ENCODE measurements at regions not wholly inside any gene's neighbourhood (a gene's known extent, or its start where the extent isn't known, plus 50 kb on each side); places are given as distances from the start of the nearest gene placed in this dataset.

DNA sequence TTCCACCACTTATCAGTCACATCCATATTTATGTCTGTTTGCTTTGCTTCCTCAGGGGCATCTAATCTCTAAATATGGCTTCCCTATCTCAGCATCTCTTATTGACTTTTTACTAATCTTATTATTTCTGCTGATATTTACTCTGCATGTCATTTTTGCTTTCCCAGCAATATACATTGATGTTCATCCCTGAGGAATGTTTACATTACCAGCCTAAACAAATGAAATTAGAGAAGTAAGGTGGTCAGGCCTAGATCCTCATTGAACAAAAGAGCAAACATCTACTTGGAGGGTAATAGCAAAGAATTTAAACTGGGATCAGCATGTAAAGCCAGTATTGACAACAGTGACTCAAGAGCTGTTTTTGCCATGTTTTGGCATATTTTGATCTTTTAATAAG is 546.4 kb downstream of the MMUT start:
- no peak overlapping the region for H3K4me3 ChIP-seq (ENCODE audit: low read depth in 1 of 5, low read length in 5 of 5)
- H3K27ac ChIP-seq (ENCODE audit: low read depth, low read length) = no peak overlapping the region
- H3K4me1 ChIP-seq (ENCODE audit: control insufficient read depth in 5 of 5, insufficient read depth in 5 of 5, low read length in 5 of 5) = no peaks in the 10 kb centered on the region
- H3K36me3 ChIP-seq (ENCODE audit: control insufficient read depth in 5 of 5, insufficient read depth in 5 of 5, low read length in 5 of 5) = no peaks in the 10 kb centered on the region
- H3K9ac ChIP-seq (ENCODE audit: low read length in 5 of 5) = no peak overlapping the region
- peaks cover 0 to 4% (median 0%) of the 10 kb centered on the region in 5 donors for H3K9me3 ChIP-seq (ENCODE audit: control insufficient read depth in 5 of 5, low read length in 5 of 5)
- no peaks in the 10 kb centered on the region for H3K27me3 ChIP-seq (ENCODE audit: control insufficient read depth in 5 of 5, insufficient read depth in 4 of 5, low read length in 5 of 5)

DNA sequence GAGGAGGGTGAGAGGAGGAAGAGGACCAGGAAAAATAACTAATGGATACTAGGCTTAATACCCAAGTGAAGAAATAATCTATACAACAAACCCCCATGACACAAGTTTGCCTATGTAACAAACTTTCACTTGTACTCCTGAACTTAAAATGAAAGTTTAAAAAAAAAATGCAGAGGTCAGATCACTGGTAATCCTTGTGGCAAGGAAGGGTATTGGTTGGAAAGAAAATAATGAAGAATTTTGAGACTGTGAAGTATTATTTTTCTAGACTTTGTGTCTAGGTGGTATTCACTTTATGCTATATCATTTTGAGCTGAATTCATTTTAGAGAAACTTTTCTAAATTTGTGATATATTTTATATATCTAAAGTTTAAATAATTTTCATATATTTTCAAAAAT is 547.5 kb downstream of the MMUT start:
- Histone ChIP-seq H3K27ac (ENCODE audit: low read depth, low read length) (no peak overlapping the region), H3K36me3 (ENCODE audit: control insufficient read depth in 5 of 5, insufficient read depth in 5 of 5, low read length in 5 of 5) (no peaks in the 10 kb centered on the region), H3K27me3 (ENCODE audit: control insufficient read depth in 5 of 5, insufficient read depth in 4 of 5, low read length in 5 of 5) (no peaks in the 10 kb centered on the region), H3K4me1 (ENCODE audit: control insufficient read depth in 5 of 5, insufficient read depth in 5 of 5, low read length in 5 of 5) (no peaks in the 10 kb centered on the region), H3K4me3 (ENCODE audit: low read depth in 1 of 5, low read length in 5 of 5) (no peak overlapping the region), H3K9me3 (ENCODE audit: control insufficient read depth in 5 of 5, low read length in 5 of 5) (peaks cover 0 to 4% (median 0%) of the 10 kb centered on the region in 5 donors), H3K9ac (ENCODE audit: low read length in 5 of 5) (no peak overlapping the region)

DNA sequence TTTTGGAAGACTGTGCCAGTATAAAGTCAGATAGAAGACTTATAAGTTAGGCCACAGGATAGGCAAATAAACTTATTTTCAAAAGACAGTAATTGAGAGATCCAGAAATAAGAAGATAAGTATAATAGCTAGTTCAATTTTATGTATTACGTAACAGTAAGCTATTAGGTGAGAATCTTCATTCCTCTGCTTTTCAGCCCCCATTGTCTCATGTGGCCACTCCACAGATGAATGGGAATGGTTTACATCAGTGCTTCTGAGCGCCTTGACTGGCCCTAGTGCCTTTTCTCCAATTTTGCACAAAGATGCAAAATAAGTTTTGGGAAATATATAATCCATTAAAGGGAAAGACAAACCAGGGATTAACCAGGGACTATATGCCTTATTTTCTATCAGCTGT is 550.5 kb downstream of the MMUT start:
- no peak overlapping the region for H3K4me3 ChIP-seq (ENCODE audit: low read depth in 1 of 5, low read length in 5 of 5)
- H3K4me1 ChIP-seq (ENCODE audit: control insufficient read depth in 5 of 5, insufficient read depth in 5 of 5, low read length in 5 of 5) = no peaks in the 10 kb centered on the region
- no peak overlapping the region for H3K9ac ChIP-seq (ENCODE audit: low read length in 5 of 5)
- H3K27ac ChIP-seq (ENCODE audit: low read depth, low read length) = no peak overlapping the region
- no peaks in the 10 kb centered on the region for H3K27me3 ChIP-seq (ENCODE audit: control insufficient read depth in 5 of 5, insufficient read depth in 4 of 5, low read length in 5 of 5)
- no peaks in the 10 kb centered on the region for H3K36me3 ChIP-seq (ENCODE audit: control insufficient read depth in 5 of 5, insufficient read depth in 5 of 5, low read length in 5 of 5)
- peaks cover 0 to 4% (median 0%) of the 10 kb centered on the region in 5 donors for H3K9me3 ChIP-seq (ENCODE audit: control insufficient read depth in 5 of 5, low read length in 5 of 5)

DNA sequence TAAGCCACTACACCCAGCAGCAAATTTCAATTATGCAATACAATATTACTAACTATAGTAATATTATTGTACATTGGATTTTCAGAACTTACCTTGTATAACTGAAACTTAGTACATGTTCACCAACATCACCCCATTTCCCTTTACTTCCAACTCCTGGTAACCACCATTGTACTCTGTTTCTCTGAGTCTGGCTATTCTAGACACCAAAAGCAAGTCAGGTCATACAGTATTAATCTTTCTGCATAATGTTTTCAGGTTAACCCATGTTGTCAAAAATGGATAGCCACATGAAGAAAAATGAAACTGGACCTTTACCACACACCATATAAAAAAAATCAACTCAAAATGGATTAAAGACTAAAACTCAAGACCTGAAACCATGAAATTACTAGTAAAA is 558.2 kb downstream of the MMUT start:
- no peak overlapping the region for H3K27ac ChIP-seq (ENCODE audit: low read depth, low read length)
- no peak overlapping the region for H3K4me3 ChIP-seq (ENCODE audit: low read depth in 1 of 5, low read length in 5 of 5)
- no peaks in the 10 kb centered on the region for H3K9me3 ChIP-seq (ENCODE audit: control insufficient read depth in 5 of 5, low read length in 5 of 5)
- no peaks in the 10 kb centered on the region for H3K36me3 ChIP-seq (ENCODE audit: control insufficient read depth in 5 of 5, insufficient read depth in 5 of 5, low read length in 5 of 5)
- H3K9ac ChIP-seq (ENCODE audit: low read length in 5 of 5) = no peak overlapping the region
- H3K4me1 ChIP-seq (ENCODE audit: control insufficient read depth in 5 of 5, insufficient read depth in 5 of 5, low read length in 5 of 5) = no peaks in the 10 kb centered on the region
- no peaks in the 10 kb centered on the region for H3K27me3 ChIP-seq (ENCODE audit: control insufficient read depth in 5 of 5, insufficient read depth in 4 of 5, low read length in 5 of 5)

DNA sequence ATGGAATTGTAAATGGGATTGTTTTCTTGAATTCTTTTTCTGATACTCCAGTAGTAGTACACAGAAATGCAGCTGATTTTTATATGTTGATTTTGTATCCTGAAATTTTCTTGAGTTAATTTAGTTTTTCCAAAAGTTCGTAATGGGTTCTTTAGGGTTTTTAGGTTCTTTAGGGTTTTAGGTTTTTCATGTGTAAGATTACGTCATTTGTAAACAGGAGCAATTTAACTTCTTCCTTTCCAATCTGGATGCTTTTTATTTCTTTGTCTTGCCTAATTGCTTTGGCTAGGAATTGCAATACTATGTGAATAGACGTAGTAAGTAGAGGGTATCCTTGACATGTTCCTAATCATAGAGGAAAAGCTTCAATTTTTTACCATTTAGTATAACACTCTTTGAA is 568.6 kb downstream of the MMUT start:
- H3K4me3 ChIP-seq (ENCODE audit: low read depth in 1 of 5, low read length in 5 of 5) = no peak overlapping the region
- no peak overlapping the region for H3K27ac ChIP-seq (ENCODE audit: low read depth, low read length)
- H3K36me3 ChIP-seq (ENCODE audit: control insufficient read depth in 5 of 5, insufficient read depth in 5 of 5, low read length in 5 of 5) = no peaks in the 10 kb centered on the region
- no peak overlapping the region for H3K9ac ChIP-seq (ENCODE audit: low read length in 5 of 5)
- H3K4me1 ChIP-seq (ENCODE audit: control insufficient read depth in 5 of 5, insufficient read depth in 5 of 5, low read length in 5 of 5) = peaks cover 0 to 1% (median 0%) of the 10 kb centered on the region in 5 donors
- no peaks in the 10 kb centered on the region for H3K27me3 ChIP-seq (ENCODE audit: control insufficient read depth in 5 of 5, insufficient read depth in 4 of 5, low read length in 5 of 5)
- H3K9me3 ChIP-seq (ENCODE audit: control insufficient read depth in 5 of 5, low read length in 5 of 5) = no peaks in the 10 kb centered on the region

DNA sequence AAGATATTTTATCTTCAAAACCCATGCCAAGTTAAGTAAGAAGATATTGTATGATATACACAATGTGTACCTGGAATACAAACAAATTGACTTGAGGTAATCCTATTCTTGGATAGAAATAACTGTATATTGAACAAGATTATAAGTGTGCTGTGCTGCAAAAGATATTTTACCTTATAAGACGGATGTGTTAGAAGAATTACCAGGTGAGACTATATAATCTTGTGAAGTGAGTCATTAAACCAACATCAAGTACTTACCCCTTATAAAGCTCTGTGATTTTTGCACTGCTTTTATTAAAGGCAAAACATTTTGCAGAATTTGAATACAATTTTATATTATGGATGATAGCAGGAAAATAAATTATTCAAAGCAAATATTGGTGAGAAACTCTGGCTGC is 570.0 kb downstream of the MMUT start:
- Histone ChIP-seq H3K4me1 (ENCODE audit: control insufficient read depth in 5 of 5, insufficient read depth in 5 of 5, low read length in 5 of 5) (peaks cover 0 to 6% (median 0%) of the 10 kb centered on the region in 5 donors), H3K27ac (ENCODE audit: low read depth, low read length) (no peak overlapping the region), H3K9me3 (ENCODE audit: control insufficient read depth in 5 of 5, low read length in 5 of 5) (no peaks in the 10 kb centered on the region), H3K9ac (ENCODE audit: low read length in 5 of 5) (no peak overlapping the region), H3K4me3 (ENCODE audit: low read depth in 1 of 5, low read length in 5 of 5) (no peak overlapping the region), H3K27me3 (ENCODE audit: control insufficient read depth in 5 of 5, insufficient read depth in 4 of 5, low read length in 5 of 5) (no peaks in the 10 kb centered on the region), H3K36me3 (ENCODE audit: control insufficient read depth in 5 of 5, insufficient read depth in 5 of 5, low read length in 5 of 5) (no peaks in the 10 kb centered on the region)

DNA sequence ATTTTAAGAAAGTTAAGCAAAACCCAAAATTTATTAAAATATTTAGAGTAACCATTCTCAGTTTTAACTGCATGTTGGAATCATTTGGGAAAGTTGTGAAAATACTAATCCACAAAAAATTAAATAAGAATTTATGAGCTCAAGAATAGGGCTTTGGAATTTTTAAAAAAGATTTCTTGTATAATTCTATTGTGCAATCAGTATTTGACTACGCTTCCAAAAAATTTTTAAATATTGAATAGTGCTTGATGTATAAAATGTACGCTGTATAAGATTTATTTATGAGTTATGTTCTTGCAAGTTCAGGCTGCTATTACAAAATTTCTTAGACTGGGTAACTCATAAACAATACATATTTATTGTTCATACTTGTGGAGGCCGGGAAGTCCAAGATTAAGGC is 571.7 kb downstream of the MMUT start:
- H3K9me3 ChIP-seq (ENCODE audit: control insufficient read depth in 5 of 5, low read length in 5 of 5) = no peaks in the 10 kb centered on the region
- no peaks in the 10 kb centered on the region for H3K27me3 ChIP-seq (ENCODE audit: control insufficient read depth in 5 of 5, insufficient read depth in 4 of 5, low read length in 5 of 5)
- H3K36me3 ChIP-seq (ENCODE audit: control insufficient read depth in 5 of 5, insufficient read depth in 5 of 5, low read length in 5 of 5) = no peaks in the 10 kb centered on the region
- peaks cover 0 to 6% (median 0%) of the 10 kb centered on the region in 5 donors for H3K4me1 ChIP-seq (ENCODE audit: control insufficient read depth in 5 of 5, insufficient read depth in 5 of 5, low read length in 5 of 5)
- no peak overlapping the region for H3K4me3 ChIP-seq (ENCODE audit: low read depth in 1 of 5, low read length in 5 of 5)
- no peak overlapping the region for H3K9ac ChIP-seq (ENCODE audit: low read length in 5 of 5)
- no peak overlapping the region for H3K27ac ChIP-seq (ENCODE audit: low read depth, low read length)

DNA sequence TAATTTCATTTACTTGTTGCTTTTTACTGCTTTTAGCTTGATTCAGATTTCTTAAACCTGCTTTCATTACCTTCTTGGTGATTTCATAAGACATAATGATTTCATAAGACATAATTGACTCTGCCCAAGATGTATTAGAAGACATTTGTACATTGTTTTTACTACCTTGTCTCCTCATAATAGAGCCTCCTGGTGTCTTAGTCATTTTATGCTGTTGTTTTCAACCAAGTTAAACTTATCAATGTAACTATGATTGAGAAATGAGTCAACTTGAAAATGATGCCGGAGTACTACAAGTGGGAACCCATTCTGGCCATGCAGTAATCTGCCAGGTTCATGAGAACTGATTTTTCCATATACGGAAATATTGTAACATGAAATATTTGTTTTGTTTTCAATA is 573.6 kb downstream of the MMUT start:
- Histone ChIP-seq H3K27ac (ENCODE audit: low read depth, low read length) (no peak overlapping the region), H3K4me1 (ENCODE audit: control insufficient read depth in 5 of 5, insufficient read depth in 5 of 5, low read length in 5 of 5) (peaks cover 0 to 6% (median 0%) of the 10 kb centered on the region in 5 donors), H3K9me3 (ENCODE audit: control insufficient read depth in 5 of 5, low read length in 5 of 5) (no peaks in the 10 kb centered on the region), H3K9ac (ENCODE audit: low read length in 5 of 5) (no peak overlapping the region), H3K36me3 (ENCODE audit: control insufficient read depth in 5 of 5, insufficient read depth in 5 of 5, low read length in 5 of 5) (no peaks in the 10 kb centered on the region), H3K27me3 (ENCODE audit: control insufficient read depth in 5 of 5, insufficient read depth in 4 of 5, low read length in 5 of 5) (no peaks in the 10 kb centered on the region), H3K4me3 (ENCODE audit: low read depth in 1 of 5, low read length in 5 of 5) (no peak overlapping the region)

DNA sequence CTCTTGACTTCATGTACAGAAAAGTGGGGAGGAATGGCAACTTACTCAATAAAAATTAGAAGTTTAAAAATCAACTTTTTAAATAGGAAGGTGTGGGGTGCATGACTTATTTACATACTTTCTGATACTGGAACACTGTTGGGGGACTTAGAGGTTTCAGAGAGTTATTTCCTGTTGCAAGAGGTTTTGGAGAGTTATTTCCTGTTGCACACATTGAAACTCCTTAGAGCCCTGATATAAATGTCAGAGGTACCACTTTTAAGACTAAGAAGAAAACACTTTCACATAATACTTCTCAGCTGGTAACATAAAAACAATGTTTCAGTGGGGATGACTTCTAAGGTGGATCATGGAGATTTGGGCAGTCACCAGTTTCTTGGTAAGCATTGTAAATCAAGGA is 579.9 kb downstream of the MMUT start:
- Histone ChIP-seq H3K9me3 (ENCODE audit: control insufficient read depth in 5 of 5, low read length in 5 of 5) (no peaks in the 10 kb centered on the region), H3K9ac (ENCODE audit: low read length in 5 of 5) (no peak overlapping the region), H3K4me3 (ENCODE audit: low read depth in 1 of 5, low read length in 5 of 5) (no peak overlapping the region), H3K36me3 (ENCODE audit: control insufficient read depth in 5 of 5, insufficient read depth in 5 of 5, low read length in 5 of 5) (no peaks in the 10 kb centered on the region), H3K4me1 (ENCODE audit: control insufficient read depth in 5 of 5, insufficient read depth in 5 of 5, low read length in 5 of 5) (no peaks in the 10 kb centered on the region), H3K27ac (ENCODE audit: low read depth, low read length) (no peak overlapping the region), H3K27me3 (ENCODE audit: control insufficient read depth in 5 of 5, insufficient read depth in 4 of 5, low read length in 5 of 5) (no peaks in the 10 kb centered on the region)

DNA sequence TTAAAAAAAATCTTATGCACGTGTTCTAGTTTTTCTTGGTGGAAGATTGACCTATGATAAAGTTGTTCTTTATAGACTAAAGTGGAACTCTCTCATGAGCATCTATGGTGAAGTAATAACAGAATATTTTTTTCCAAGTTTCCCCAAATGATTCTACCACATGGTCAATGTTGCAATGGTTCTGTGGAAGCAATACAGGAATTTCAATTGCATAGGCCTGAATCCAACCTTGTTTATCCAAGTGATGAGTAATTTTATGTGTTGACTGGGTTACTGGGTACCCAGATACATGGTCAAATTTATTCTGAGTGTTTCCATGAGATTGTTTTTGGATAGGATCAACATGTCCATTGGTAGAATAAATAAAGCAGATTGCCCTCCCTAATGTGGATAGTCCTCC is 581.5 kb downstream of the MMUT start:
- no peak overlapping the region for H3K4me3 ChIP-seq (ENCODE audit: low read depth in 1 of 5, low read length in 5 of 5)
- H3K27me3 ChIP-seq (ENCODE audit: control insufficient read depth in 5 of 5, insufficient read depth in 4 of 5, low read length in 5 of 5) = no peaks in the 10 kb centered on the region
- H3K4me1 ChIP-seq (ENCODE audit: control insufficient read depth in 5 of 5, insufficient read depth in 5 of 5, low read length in 5 of 5) = no peaks in the 10 kb centered on the region
- no peak overlapping the region for H3K9ac ChIP-seq (ENCODE audit: low read length in 5 of 5)
- H3K27ac ChIP-seq (ENCODE audit: low read depth, low read length) = no peak overlapping the region
- H3K36me3 ChIP-seq (ENCODE audit: control insufficient read depth in 5 of 5, insufficient read depth in 5 of 5, low read length in 5 of 5) = no peaks in the 10 kb centered on the region
- no peaks in the 10 kb centered on the region for H3K9me3 ChIP-seq (ENCODE audit: control insufficient read depth in 5 of 5, low read length in 5 of 5)

DNA sequence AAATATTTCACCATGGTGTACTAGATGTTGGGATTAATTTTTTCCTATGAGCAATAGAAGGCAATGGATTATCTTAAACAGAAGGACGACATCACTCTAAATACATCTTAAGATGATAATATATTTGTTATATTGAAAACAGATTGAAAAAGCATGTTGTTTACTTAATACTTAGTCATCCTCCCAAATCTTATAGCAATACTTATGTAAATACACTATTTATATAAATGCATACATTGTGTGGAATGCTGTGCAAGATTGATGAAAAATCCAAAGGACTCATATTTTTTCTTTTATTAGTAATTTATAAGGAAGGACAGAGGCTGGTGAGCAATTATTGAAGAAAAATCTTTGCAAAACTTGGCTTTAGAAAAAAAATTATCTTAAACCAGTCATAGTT is 593.5 kb downstream of the MMUT start:
- Histone ChIP-seq H3K4me1 (ENCODE audit: control insufficient read depth in 5 of 5, insufficient read depth in 5 of 5, low read length in 5 of 5) (no peaks in the 10 kb centered on the region), H3K9me3 (ENCODE audit: control insufficient read depth in 5 of 5, low read length in 5 of 5) (peaks cover 0 to 2% (median 0%) of the 10 kb centered on the region in 5 donors), H3K4me3 (ENCODE audit: low read depth in 1 of 5, low read length in 5 of 5) (no peak overlapping the region), H3K9ac (ENCODE audit: low read length in 5 of 5) (no peak overlapping the region), H3K27ac (ENCODE audit: low read depth, low read length) (no peak overlapping the region), H3K36me3 (ENCODE audit: control insufficient read depth in 5 of 5, insufficient read depth in 5 of 5, low read length in 5 of 5) (no peaks in the 10 kb centered on the region), H3K27me3 (ENCODE audit: control insufficient read depth in 5 of 5, insufficient read depth in 4 of 5, low read length in 5 of 5) (no peaks in the 10 kb centered on the region)

All from subcutaneous abdominal adipose tissue (tissue), 5 donors.